GM12864 (cell line): ENCODE measurements at regions not wholly inside any gene's neighbourhood (a gene's known extent, or its start where the extent isn't known, plus 50 kb on each side); places are given as distances from the start of the nearest gene placed in this dataset.
"Not testable (repeated sequence)": the region's sequence is repeated elsewhere in the genome, so short reads cannot be mapped to it uniquely, and the experiment has no call there.

Experiments used
- DNase-seq: peaks from one replicate; pipeline ENCODE4 v3.0.0-alpha.2; 2011; ENCODE audit warnings: low read depth
- H3K4me3 ChIP-seq: 2 replicates; pipeline ENCODE4 v1.5.1; 2011; ENCODE audit warnings: mild to moderate bottlenecking, low read depth, low read length, control low read depth
- CTCF ChIP-seq: IDR thresholded peaks from 2 replicates; pipeline ENCODE4 v1.5.1; 2011; ENCODE audit warnings: low read depth, mild to moderate bottlenecking, moderate library complexity, low read length, control low read depth, inconsistent platforms; ENCODE audit errors: missing control alignments

GRCh38 chr12:58009405-58010195 is 68.2 kb downstream of the ATP23 start:
- no peak for DNase-seq
- TF ChIP-seq CTCF = no peak
- no peak overlapping the region for H3K4me3 ChIP-seq

- TF ChIP-seq CTCF = no peak
- DNase-seq = no peak
- H3K4me3 ChIP-seq = no peak overlapping the region
These were observed 70.3 kb downstream of the ATP23 start for GRCh38 chr12:58011676-58012075.

- not testable (repeated sequence) for DNase-seq, H3K4me3 ChIP-seq
These were observed 81.1 kb downstream of the ATP23 start for GRCh38 chr12:58022379-58023020.

GRCh38 chr12:58025431-58025830 is 84.1 kb downstream of the ATP23 start:
- DNase-seq = no peak
- TF ChIP-seq CTCF = no peak
- no peak overlapping the region for H3K4me3 ChIP-seq

- no peak overlapping the region for H3K4me3 ChIP-seq
- DNase-seq = no peak
- TF ChIP-seq CTCF = no peak
These were observed 85.1 kb downstream of the ATP23 start for GRCh38 chr12:58026426-58026825.

- TF ChIP-seq CTCF = no peak
These were observed 85.8 kb downstream of the ATP23 start for GRCh38 chr12:58026897-58027891.

GRCh38 chr12:58028294-58028693 is 86.9 kb downstream of the ATP23 start:
- no peak for DNase-seq
- TF ChIP-seq CTCF = no peak
- no peak overlapping the region for H3K4me3 ChIP-seq

More at GRCh38 chr12:58026897-58027891, 85.8 kb downstream of the ATP23 start:
- no peak for DNase-seq
- H3K4me3 ChIP-seq = no peak overlapping the region
